H9 (cell line): ENCODE measurements at regions not wholly inside any gene's neighbourhood (a gene's known extent, or its start where the extent isn't known, plus 50 kb on each side); places are given as distances from the start of the nearest gene placed in this dataset.

ENCODE experiments used
- DNase-seq: peaks from one replicate; pipeline ENCODE4 v3.0.0-alpha.2; 2017
- H2AFZ ChIP-seq: one replicate; pipeline ENCODE4 v1.6.1; 2013; ENCODE audit warnings: mild to moderate bottlenecking, low read length, control low read depth, moderate library complexity
- H2AK5ac ChIP-seq: 2 replicates; pipeline ENCODE4 v1.6.1; 2013; ENCODE audit warnings: low read length, control low read depth, mixed read lengths; ENCODE audit not compliant: insufficient read length
- H2BK120ac ChIP-seq: one replicate; pipeline ENCODE4 v1.6.1; 2013; ENCODE audit warnings: low read depth, mild to moderate bottlenecking, low read length, control low read depth, inconsistent platforms; ENCODE audit not compliant: poor library complexity, severe bottlenecking
- H2BK12ac ChIP-seq: 2 replicates; pipeline ENCODE4 v1.6.1; 2013; ENCODE audit warnings: low read length, control low read depth, mixed read lengths, low read depth; ENCODE audit not compliant: insufficient read length
- H2BK15ac ChIP-seq: 2 replicates; pipeline ENCODE4 v1.6.1; 2013; ENCODE audit warnings: low read depth, low read length, control low read depth
- H2BK20ac ChIP-seq: one replicate; pipeline ENCODE4 v1.6.1; 2013; ENCODE audit warnings: low read depth, mild to moderate bottlenecking, low read length, control low read depth, inconsistent platforms; ENCODE audit not compliant: poor library complexity, severe bottlenecking
- H2BK5ac ChIP-seq: 2 replicates; pipeline ENCODE4 v1.6.1; 2013; ENCODE audit warnings: low read length, control low read depth, mixed read lengths; ENCODE audit not compliant: insufficient read length
- H3K14ac ChIP-seq: 2 replicates; pipeline ENCODE4 v1.6.1; 2013; ENCODE audit warnings: low read length, control low read depth; ENCODE audit not compliant: insufficient read depth
- H3K18ac ChIP-seq: 2 replicates; pipeline ENCODE4 v1.6.1; 2013; ENCODE audit warnings: low read depth, mild to moderate bottlenecking, mixed read lengths, low read length, control low read depth; ENCODE audit not compliant: insufficient read length
- H3K23ac ChIP-seq: 2 replicates; pipeline ENCODE4 v1.6.1; 2013; ENCODE audit warnings: low read length, control low read depth, mixed read lengths, low read depth; ENCODE audit not compliant: insufficient read length
- H3K23me2 ChIP-seq: 2 replicates; pipeline ENCODE4 v1.6.1; 2013; ENCODE audit warnings: low read depth, mild to moderate bottlenecking, mixed read lengths, low read length, control low read depth; ENCODE audit not compliant: insufficient read length, poor library complexity, severe bottlenecking
- H3K27ac ChIP-seq: 2 replicates; pipeline ENCODE4 v1.5.1; 2013; ENCODE audit warnings: low read length, control low read depth, mixed read lengths, low read depth; ENCODE audit not compliant: insufficient read length
- H3K27me3 ChIP-seq: 2 replicates; pipeline ENCODE4 v1.6.1; 2013; ENCODE audit warnings: low read length, control low read depth, inconsistent platforms; ENCODE audit not compliant: insufficient read depth
- H3K4ac ChIP-seq: 2 replicates; pipeline ENCODE4 v1.6.1; 2013; ENCODE audit warnings: low read depth, mild to moderate bottlenecking, control low read depth, inconsistent platforms, low read length, moderate library complexity
- H3K4me1 ChIP-seq: 2 replicates; pipeline ENCODE4 v1.6.1; 2013; ENCODE audit warnings: low read length, control low read depth, inconsistent platforms; ENCODE audit not compliant: insufficient read depth
- H3K4me2 ChIP-seq: 2 replicates; pipeline ENCODE4 v1.6.1; 2013; ENCODE audit warnings: low read length, control low read depth, mixed read lengths; ENCODE audit not compliant: insufficient read length, insufficient read depth
- H3K56ac ChIP-seq: 2 replicates; pipeline ENCODE4 v1.6.1; 2013; ENCODE audit warnings: low read depth, mild to moderate bottlenecking, mixed read lengths, low read length, control low read depth; ENCODE audit not compliant: insufficient read length
- H3K79me1 ChIP-seq: 2 replicates; pipeline ENCODE4 v1.6.1; 2013; ENCODE audit warnings: low read depth, mild to moderate bottlenecking, moderate library complexity, low read length, control low read depth, inconsistent platforms; ENCODE audit not compliant: insufficient read depth, poor library complexity, severe bottlenecking
- H3K79me2 ChIP-seq: 2 replicates; pipeline ENCODE4 v1.6.1; 2013; ENCODE audit warnings: low read length, control low read depth, inconsistent platforms; ENCODE audit not compliant: insufficient read depth
- H3K9ac ChIP-seq: 2 replicates; pipeline ENCODE4 v1.6.1; 2013; ENCODE audit warnings: low read length, control low read depth, mixed read lengths; ENCODE audit not compliant: insufficient read length; ENCODE audit errors: extremely low read depth
- H3K9me3 ChIP-seq: one replicate; pipeline ENCODE4 v1.6.1; 2013; ENCODE audit warnings: low read depth, low read length, inconsistent platforms; ENCODE audit not compliant: control insufficient read depth
- H3T11ph ChIP-seq: one replicate; pipeline ENCODE4 v1.6.1; 2013; ENCODE audit warnings: mild to moderate bottlenecking, low read length, control low read depth, inconsistent platforms
- H4K20me1 ChIP-seq: one replicate; pipeline ENCODE4 v1.6.1; 2013; ENCODE audit not compliant: control insufficient read depth, insufficient read length, insufficient read depth
- H4K5ac ChIP-seq: 2 replicates; pipeline ENCODE4 v1.6.1; 2013; ENCODE audit warnings: low read depth, mild to moderate bottlenecking, mixed read lengths, low read length, control low read depth; ENCODE audit not compliant: insufficient read length
- H4K8ac ChIP-seq: replicated peaks from 2 replicates; pipeline ENCODE4 v1.6.1; 2013; ENCODE audit warnings: low read length, control low read depth, mixed read lengths, low read depth; ENCODE audit not compliant: insufficient read length
- H4K91ac ChIP-seq: 2 replicates; pipeline ENCODE4 v1.6.1; 2013; ENCODE audit warnings: low read depth, mild to moderate bottlenecking, moderate library complexity, mixed read lengths, low read length, control low read depth; ENCODE audit not compliant: insufficient read length
- H3K27ac Mint-ChIP-seq, 3 experiments: 2 replicates in 2 of 3; 3 replicates in 1 of 3; pipeline ENCODE4 v1.8.0; 2020 to 2021; ENCODE audit warnings: mixed read lengths in 3 of 3, mild to moderate bottlenecking in 1 of 3, moderate library complexity in 1 of 3
- H3K27me3 Mint-ChIP-seq: 2 replicates; pipeline ENCODE4 v1.8.0; 2021; ENCODE audit warnings: low read depth, mild to moderate bottlenecking, moderate library complexity, mixed read lengths
- H3K36me3 Mint-ChIP-seq, 3 experiments: 2 replicates in 2 of 3; 3 replicates in 1 of 3; pipeline ENCODE4 v1.8.0; 2020 to 2021; ENCODE audit warnings: low read depth in 3 of 3, mixed read lengths in 3 of 3; ENCODE audit not compliant: insufficient read depth in 1 of 3
- H3K4me1 Mint-ChIP-seq, 2 experiments: 2 replicates each; pipeline ENCODE4 v1.8.0; 2020; ENCODE audit warnings: mixed read lengths in 2 of 2
- H3K4me3 Mint-ChIP-seq, 2 experiments: 2 replicates in 1 of 2; 3 replicates in 1 of 2; pipeline ENCODE4 v1.8.0; 2020 to 2021; ENCODE audit warnings: mild to moderate bottlenecking in 2 of 2, mixed read lengths in 2 of 2, moderate library complexity in 1 of 2
- H3K9me3 Mint-ChIP-seq, 2 experiments: 2 replicates in 1 of 2; 3 replicates in 1 of 2; pipeline ENCODE4 v1.8.0; 2020; ENCODE audit warnings: mild to moderate bottlenecking in 2 of 2, mixed read lengths in 2 of 2, moderate library complexity in 1 of 2
- CTCF ChIP-seq: fragments of 200-600 bp; sonication (generic); conservative IDR thresholded peaks from 3 replicates; pipeline ENCODE4 v1.8.0; 2021; ENCODE audit warnings: antibody characterized with exemption, mild to moderate bottlenecking

- H3K79me2 ChIP-seq: no peaks in the 10 kb centered on the region
- no peak overlapping the region for H3T11ph ChIP-seq
- no peaks in the 10 kb centered on the region for H3K27me3 ChIP-seq
- H3K27ac ChIP-seq: no peak overlapping the region
- H3K79me1 ChIP-seq: no peaks in the 10 kb centered on the region
- Mint-ChIP-seq H3K27me3 (no peaks in the 10 kb centered on the region), H3K27ac (no peak overlapping the region), H3K4me3 (no peak overlapping the region), H3K4me1 (no peaks in the 10 kb centered on the region), H3K9me3 (no peaks in the 10 kb centered on the region), H3K36me3 (no peaks in the 10 kb centered on the region; a peak in 1 of 7 replicates)
- H3K23ac ChIP-seq: no peak overlapping the region
- H3K18ac ChIP-seq: no peak overlapping the region
- H3K4me1 ChIP-seq: no peaks in the 10 kb centered on the region
- no peaks in the 10 kb centered on the region for H3K23me2 ChIP-seq
- no peak for DNase-seq
- H3K56ac ChIP-seq: no peak overlapping the region
- H2BK120ac ChIP-seq: no peak overlapping the region
- no peak for TF ChIP-seq CTCF
- no peak overlapping the region for H2BK12ac ChIP-seq
- no peak overlapping the region for H2BK5ac ChIP-seq
- H3K4me2 ChIP-seq: no peak overlapping the region
- no peak overlapping the region for H3K14ac ChIP-seq
- H3K9ac ChIP-seq: no peak overlapping the region
- no peaks in the 10 kb centered on the region for H3K9me3 ChIP-seq
- no peak overlapping the region for H4K5ac ChIP-seq
- no peak overlapping the region for H3K4ac ChIP-seq
- H2AK5ac ChIP-seq: no peak overlapping the region
- H2BK20ac ChIP-seq: no peak overlapping the region
- no peak overlapping the region for H4K8ac ChIP-seq
- H4K20me1 ChIP-seq: no peaks in the 10 kb centered on the region
- H2AFZ ChIP-seq: no peak overlapping the region
- H4K91ac ChIP-seq: no peak overlapping the region
- no peak overlapping the region for H2BK15ac ChIP-seq
Observed at GRCh38 chr17:71885662-71886061, 235.2 kb upstream of the SOX9 start.
